ENCODE measurements at regions not wholly inside any gene's neighbourhood (a gene's known extent, or its start where the extent isn't known, plus 50 kb on each side); places are given as distances from the start of the nearest gene placed in this dataset.

DNA sequence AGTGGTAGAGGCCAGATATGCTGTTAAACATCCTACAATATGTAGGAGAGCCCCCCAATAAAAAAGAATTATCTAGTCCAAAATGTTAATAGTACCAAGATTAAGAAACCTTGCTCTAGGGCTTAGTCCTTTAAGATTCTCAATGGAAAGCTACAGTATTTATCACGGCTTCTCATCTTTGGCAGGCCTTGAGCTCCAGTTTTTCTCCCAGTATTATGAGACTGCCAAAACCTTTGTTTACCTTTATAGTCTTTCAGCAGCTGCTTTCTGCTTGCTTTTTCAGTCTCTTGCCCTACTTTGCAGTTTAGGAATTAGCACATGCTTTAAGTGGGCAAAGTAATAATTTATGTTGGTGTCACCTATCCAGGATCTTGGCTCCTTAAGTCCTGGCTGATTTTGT lies 59.7 kb downstream of the NHLRC1 start:
- Histone ChIP-seq H3K9ac (ENCODE audit: low read depth in 2 of 2, low read length in 2 of 2) (no peak overlapping the region), H3K4me3 (no peak overlapping the region), H3K27me3 (no peaks in the 10 kb centered on the region), H3K36me3 (no peaks in the 10 kb centered on the region), H3K27ac (no peak overlapping the region), H3K4me1 (no peaks in the 10 kb centered on the region), H3K9me3 (no peaks in the 10 kb centered on the region)
- no peak for DNase-seq
- TF ChIP-seq, protein P1, sequence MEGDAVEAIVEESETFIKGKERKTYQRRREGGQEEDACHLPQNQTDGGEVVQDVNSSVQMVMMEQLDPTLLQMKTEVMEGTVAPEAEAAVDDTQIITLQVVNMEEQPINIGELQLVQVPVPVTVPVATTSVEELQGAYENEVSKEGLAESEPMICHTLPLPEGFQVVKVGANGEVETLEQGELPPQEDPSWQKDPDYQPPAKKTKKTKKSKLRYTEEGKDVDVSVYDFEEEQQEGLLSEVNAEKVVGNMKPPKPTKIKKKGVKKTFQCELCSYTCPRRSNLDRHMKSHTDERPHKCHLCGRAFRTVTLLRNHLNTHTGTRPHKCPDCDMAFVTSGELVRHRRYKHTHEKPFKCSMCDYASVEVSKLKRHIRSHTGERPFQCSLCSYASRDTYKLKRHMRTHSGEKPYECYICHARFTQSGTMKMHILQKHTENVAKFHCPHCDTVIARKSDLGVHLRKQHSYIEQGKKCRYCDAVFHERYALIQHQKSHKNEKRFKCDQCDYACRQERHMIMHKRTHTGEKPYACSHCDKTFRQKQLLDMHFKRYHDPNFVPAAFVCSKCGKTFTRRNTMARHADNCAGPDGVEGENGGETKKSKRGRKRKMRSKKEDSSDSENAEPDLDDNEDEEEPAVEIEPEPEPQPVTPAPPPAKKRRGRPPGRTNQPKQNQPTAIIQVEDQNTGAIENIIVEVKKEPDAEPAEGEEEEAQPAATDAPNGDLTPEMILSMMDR (IDR thresholded peaks at IDR 0.05) = no peak
- intact Hi-C loops (cut with DNase I) = no loop called here

DNA sequence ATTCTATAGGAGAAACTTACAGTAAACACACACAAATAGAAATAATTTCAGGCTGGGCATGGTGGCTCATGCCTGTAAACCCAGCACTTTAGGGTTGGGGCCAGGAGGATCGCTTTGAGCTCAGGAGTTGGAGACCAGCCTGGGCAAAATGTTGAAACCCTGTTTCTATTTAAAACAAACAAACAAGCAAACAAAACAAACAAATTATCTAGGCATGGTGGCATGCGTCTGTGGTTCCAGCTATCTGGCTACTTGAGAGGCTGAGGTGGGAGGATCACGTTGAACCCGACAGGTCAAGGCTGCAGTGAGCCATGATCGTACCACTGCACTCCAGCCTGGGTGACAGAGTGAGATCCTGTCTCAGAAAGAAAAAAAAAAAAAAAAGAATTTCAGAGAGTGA lies 64.0 kb downstream of the NHLRC1 start:
- DNase-seq = no peak
- intact Hi-C loops (cut with DNase I) = no loop called here
- H3K27me3 ChIP-seq = no peaks in the 10 kb centered on the region
- no peak overlapping the region for H3K27ac ChIP-seq
- H3K9me3 ChIP-seq = no peaks in the 10 kb centered on the region
- H3K9ac ChIP-seq (ENCODE audit: low read depth in 2 of 2, low read length in 2 of 2) = no peak overlapping the region
- H3K4me1 ChIP-seq = no peaks in the 10 kb centered on the region
- no peak overlapping the region for H3K4me3 ChIP-seq
- TF ChIP-seq, protein P1 (IDR thresholded peaks at IDR 0.05) = no peak
- no peaks in the 10 kb centered on the region for H3K36me3 ChIP-seq

DNA sequence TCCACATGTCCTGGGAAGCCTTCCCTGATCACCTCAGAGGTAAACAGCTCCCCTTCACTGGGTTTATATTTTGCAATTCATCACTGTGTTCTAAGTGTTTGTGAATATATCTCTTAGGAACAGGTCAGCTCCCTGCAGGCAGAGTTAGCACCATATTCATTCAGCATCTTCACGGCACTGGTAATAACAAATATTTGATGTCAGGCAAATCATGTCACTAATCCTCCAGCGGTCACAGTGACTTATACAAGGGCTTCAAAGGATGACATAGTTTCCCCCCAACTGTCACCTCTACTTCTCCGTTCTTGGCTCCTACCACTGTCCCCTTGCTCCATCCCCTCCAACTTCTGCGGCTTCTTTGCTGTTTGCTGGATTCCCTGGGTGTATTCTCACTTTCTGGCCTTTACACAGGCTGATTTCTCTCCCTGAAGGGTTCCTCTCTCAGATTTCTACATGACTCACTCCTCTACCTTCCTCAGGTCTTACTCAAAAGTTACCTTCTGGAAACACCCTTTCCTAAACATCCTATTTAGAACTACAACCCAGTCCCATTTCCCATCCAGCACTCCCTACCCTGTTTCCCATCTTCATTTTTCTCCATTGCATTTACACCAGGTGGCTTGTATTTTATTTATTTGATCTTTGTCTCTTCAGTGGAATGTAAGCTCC lies 66.6 kb downstream of the NHLRC1 start:
- no peak overlapping the region for H3K27ac ChIP-seq
- no peak overlapping the region for H3K9ac ChIP-seq (ENCODE audit: low read depth in 2 of 2, low read length in 2 of 2)
- peaks cover 6% of the 10 kb centered on the region for H3K4me1 ChIP-seq
- intact Hi-C loops (cut with DNase I) = no loop called here
- no peak for DNase-seq
- no peaks in the 10 kb centered on the region for H3K36me3 ChIP-seq
- no peak overlapping the region for H3K4me3 ChIP-seq
- no peaks in the 10 kb centered on the region for H3K27me3 ChIP-seq
- TF ChIP-seq, protein P1 (IDR thresholded peaks at IDR 0.05) = no peak
- no peaks in the 10 kb centered on the region for H3K9me3 ChIP-seq

DNA sequence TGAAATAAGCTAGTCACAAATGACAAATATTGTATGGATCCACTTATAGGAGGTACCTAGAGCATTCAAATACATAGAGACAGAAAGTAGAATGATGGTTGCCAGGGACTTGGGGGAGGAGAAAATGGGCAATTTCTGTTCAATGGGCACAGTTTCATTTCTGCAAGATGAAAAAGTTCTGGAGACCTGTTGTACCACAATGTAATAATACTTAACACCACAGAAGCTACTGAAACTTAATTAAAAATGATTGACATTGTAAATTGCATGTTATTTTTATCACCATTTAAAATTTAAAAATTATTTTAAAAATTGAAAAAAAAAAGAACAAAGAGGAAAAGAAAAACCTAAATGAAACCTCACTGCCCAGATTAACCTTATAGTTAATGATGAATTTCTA lies 67.4 kb downstream of the NHLRC1 start:
- no peak overlapping the region for H3K9ac ChIP-seq (ENCODE audit: low read depth in 2 of 2, low read length in 2 of 2)
- no peaks in the 10 kb centered on the region for H3K36me3 ChIP-seq
- no peak for DNase-seq
- H3K4me1 ChIP-seq = peaks cover 6% of the 10 kb centered on the region
- no peaks in the 10 kb centered on the region for H3K9me3 ChIP-seq
- H3K4me3 ChIP-seq = no peak overlapping the region
- H3K27ac ChIP-seq = no peak overlapping the region
- intact Hi-C loops (cut with DNase I) = no loop called here
- TF ChIP-seq, protein P1 (IDR thresholded peaks at IDR 0.05) = no peak
- no peaks in the 10 kb centered on the region for H3K27me3 ChIP-seq

DNA sequence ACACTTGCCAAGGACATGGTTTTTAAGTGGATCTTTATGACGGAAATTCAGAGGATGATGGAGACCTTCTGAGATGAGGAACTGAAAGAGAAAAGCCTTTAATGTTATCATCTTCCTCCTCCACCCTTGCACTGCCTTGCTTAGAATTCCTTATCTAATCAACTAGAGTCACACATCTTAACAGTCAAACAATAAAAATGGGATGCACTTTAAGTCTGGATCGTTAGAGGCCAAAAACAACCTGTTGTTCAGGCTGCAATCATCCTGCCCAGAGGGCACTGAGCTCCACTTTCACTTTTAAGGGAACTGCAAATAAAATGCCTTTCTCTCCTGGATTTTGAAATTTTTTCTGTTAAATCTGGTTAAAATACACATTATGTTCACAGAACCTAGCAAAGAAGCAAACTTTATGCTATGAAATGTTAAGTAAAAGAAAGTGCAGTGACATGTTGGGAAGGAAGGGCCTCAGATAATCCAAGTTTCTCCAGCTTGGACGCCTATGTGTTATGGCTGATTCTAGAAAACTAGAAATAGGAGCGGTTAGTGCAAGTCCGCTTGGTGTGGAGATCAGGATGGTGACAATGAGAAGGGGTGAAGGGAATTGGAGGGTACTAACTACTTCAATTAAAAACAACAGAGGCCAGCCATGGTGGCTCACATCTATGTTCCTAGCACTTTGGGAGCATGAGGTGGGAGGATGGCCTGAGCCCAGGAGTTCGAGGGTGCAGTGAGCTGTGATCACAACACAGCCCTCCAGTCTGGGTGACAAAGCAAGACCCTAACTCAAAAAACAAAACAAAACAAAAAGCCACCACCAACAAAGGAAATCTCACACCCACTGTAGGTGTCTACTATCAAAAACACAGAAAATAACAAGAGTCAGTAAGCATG lies 66.4 kb upstream of the KIF13A start:
- peak; percentile 54 for DNase-seq
- Histone ChIP-seq H3K9me3 (no peaks in the 10 kb centered on the region), H3K27me3 (no peaks in the 10 kb centered on the region), H3K4me3 (no peak overlapping the region), H3K9ac (ENCODE audit: low read depth in 2 of 2, low read length in 2 of 2) (no peak overlapping the region), H3K4me1 (peaks cover 6% of the 10 kb centered on the region), H3K36me3 (no peaks in the 10 kb centered on the region), H3K27ac (peak overlapping the region; percentile 71)
- intact Hi-C loops (cut with DNase I) = no loop called here
- TF ChIP-seq, protein P1 (IDR thresholded peaks at IDR 0.05) = no peak

Data from colonic mucosa (tissue), 4 donors.